Esophagus muscularis mucosa (tissue), 4 donors: ENCODE measurements at regions not wholly inside any gene's neighbourhood (a gene's known extent, or its start where the extent isn't known, plus 50 kb on each side); places are given as distances from the start of the nearest gene placed in this dataset.
A peak's percentile ranks its signal among the peaks of the same experiment; 100 is the strongest.

Experiments
- CTCF ChIP-seq, 3 experiments: fragments of 200-600 bp in 2 of 3; fragments of 450-650 bp in 1 of 3; sonication (generic) in 2 of 3; IDR thresholded peaks; one replicate each; pipeline ENCODE4 v1.5.1; 2017 to 2019; ENCODE audit warnings: antibody characterized with exemption in 3 of 3, mild to moderate bottlenecking in 2 of 3, moderate library complexity in 1 of 3
- EP300 ChIP-seq: sonication (generic); formaldehyde crosslinking; IDR thresholded peaks from one replicate; pipeline ENCODE4 v1.6.1; 2017; ENCODE audit warnings: antibody characterized with exemption
- POLR2A ChIP-seq: fragments of 450-650 bp; IDR thresholded peaks from one replicate; pipeline ENCODE4 v1.6.1; 2017; ENCODE audit warnings: antibody characterized with exemption, moderate library complexity, mild to moderate bottlenecking, low read depth
- POLR2AphosphoS5 ChIP-seq, 2 donors: sonication (generic); formaldehyde crosslinking; IDR thresholded peaks; one replicate each; pipeline ENCODE4 v1.6.1; 2017; ENCODE audit warnings: antibody characterized with exemption in 2 of 2

- no peak for TF ChIP-seq CTCF (IDR thresholded peaks at IDR 0.05)
- no peak for TF ChIP-seq POLR2A
- TF ChIP-seq EP300: no peak
- TF ChIP-seq POLR2AphosphoS5 (IDR thresholded peaks at IDR 0.05): peak in 1 of 2 donors; percentile 26
These were observed 252.9 kb upstream of the MAN1A1 start for GRCh38 chr6:119602215-119603178.
